ENCODE measurements at regions not wholly inside any gene's neighbourhood (a gene's known extent, or its start where the extent isn't known, plus 50 kb on each side); places are given as distances from the start of the nearest gene placed in this dataset.

- no peak for DNase-seq
- CTCF ChIA-PET = no interaction called here
- peaks cover 9% of the 10 kb centered on the region for H3K27me3 Mint-ChIP-seq
- no peak overlapping the region for H3K4me3 Mint-ChIP-seq
- no peak overlapping the region for H3K27ac Mint-ChIP-seq
- no peaks in the 10 kb centered on the region for H3K4me1 Mint-ChIP-seq
- no peak for ATAC-seq
- no peaks in the 10 kb centered on the region for H3K9me3 Mint-ChIP-seq (ENCODE audit: low read depth)
- H3K36me3 Mint-ChIP-seq = no peaks in the 10 kb centered on the region
These were observed 83.9 kb upstream of the EIF5 start for GRCh38 chr14:103250181-103250580.

DNA sequence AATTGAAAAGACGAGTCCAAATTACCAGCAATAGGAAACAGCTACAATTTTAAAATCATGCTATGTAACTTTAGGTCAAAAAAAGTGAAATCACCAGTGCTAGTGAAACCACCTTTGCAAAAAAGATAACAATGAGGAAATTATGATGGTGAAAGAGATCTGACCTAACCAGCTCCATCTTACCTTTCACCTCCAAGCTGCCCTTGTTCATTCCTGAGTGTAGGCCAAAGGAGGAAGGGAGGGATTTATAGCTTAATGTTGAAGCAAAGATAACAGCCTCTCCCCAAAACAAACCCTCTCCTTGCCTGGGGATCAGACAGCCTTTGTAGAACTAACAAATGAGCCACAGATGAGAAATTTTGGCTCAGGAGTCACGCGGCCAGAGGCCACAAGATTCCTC lies 83.2 kb upstream of the EIF5 start:
- Mint-ChIP-seq H3K4me3 (no peak overlapping the region), H3K27me3 (peaks cover 7% of the 10 kb centered on the region), H3K9me3 (ENCODE audit: low read depth) (no peaks in the 10 kb centered on the region), H3K36me3 (no peaks in the 10 kb centered on the region), H3K4me1 (no peaks in the 10 kb centered on the region), H3K27ac (no peak overlapping the region)
- CTCF ChIA-PET = interaction anchor here (0.7 kb wide), 1 partner anchor 146 kb away, joined by 3 read pairs; no protein-coding TSS in a partner anchor
- no peak for DNase-seq
- no peak for ATAC-seq

GRCh38 chr14:103255555-103255954 lies 78.5 kb upstream of the EIF5 start:
- Mint-ChIP-seq H3K4me1 (no peaks in the 10 kb centered on the region), H3K4me3 (no peak overlapping the region), H3K9me3 (ENCODE audit: low read depth) (no peaks in the 10 kb centered on the region), H3K27me3 (peaks cover 8% of the 10 kb centered on the region), H3K27ac (no peak overlapping the region), H3K36me3 (no peaks in the 10 kb centered on the region)
- ATAC-seq (no peak), DNase-seq (no peak)
- CTCF ChIA-PET = no interaction called here

GRCh38 chr14:103256406-103256805 lies 77.6 kb upstream of the EIF5 start:
- ATAC-seq (no peak), DNase-seq (no peak)
- peaks cover 8% of the 10 kb centered on the region for H3K27me3 Mint-ChIP-seq
- H3K4me3 Mint-ChIP-seq = no peak overlapping the region
- no peaks in the 10 kb centered on the region for H3K9me3 Mint-ChIP-seq (ENCODE audit: low read depth)
- peaks cover 2% of the 10 kb centered on the region for H3K4me1 Mint-ChIP-seq
- CTCF ChIA-PET = no interaction called here
- H3K36me3 Mint-ChIP-seq = no peaks in the 10 kb centered on the region
- H3K27ac Mint-ChIP-seq = no peak overlapping the region

DNA sequence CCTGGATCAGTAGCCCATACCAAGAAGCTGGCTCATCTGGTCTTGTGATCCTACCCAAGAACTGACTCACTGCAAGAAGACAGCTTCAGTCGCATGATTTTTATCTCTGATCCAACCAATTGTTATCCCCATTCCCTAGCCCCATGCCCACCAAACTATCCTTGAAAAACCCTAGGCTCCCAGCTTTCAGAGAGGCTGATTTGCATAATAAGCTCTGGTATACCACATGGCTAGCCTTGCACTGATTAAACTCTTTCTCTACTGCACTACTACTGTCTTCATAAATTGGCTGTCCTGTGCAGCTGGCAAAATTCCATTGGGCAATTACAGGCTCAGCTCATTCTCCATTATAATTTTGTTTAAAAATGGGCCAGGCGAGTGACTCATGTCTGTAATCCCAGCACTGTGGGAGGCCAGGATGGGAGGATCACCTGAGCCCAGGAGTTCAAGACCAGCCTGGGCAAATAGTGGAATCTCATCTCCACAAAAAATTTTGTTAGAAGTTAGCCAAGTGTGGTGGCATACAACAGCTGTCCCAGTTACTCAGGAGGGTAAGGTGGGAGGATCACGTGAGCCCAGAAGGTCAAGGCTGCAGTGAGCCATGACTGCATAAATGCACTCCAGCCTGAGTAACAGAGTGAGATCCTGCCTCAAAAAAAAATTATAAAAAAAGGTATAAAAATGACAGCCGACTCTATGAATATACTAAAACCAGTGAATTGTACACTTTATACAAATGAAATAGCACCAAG lies 76.7 kb upstream of the EIF5 start:
- no peaks in the 10 kb centered on the region for H3K36me3 Mint-ChIP-seq
- ATAC-seq (no peak), DNase-seq (no peak)
- H3K9me3 Mint-ChIP-seq (ENCODE audit: low read depth) = no peaks in the 10 kb centered on the region
- H3K27ac Mint-ChIP-seq = no peak overlapping the region
- no peak overlapping the region for H3K4me3 Mint-ChIP-seq
- H3K27me3 Mint-ChIP-seq = peaks cover 14% of the 10 kb centered on the region
- peaks cover 2% of the 10 kb centered on the region for H3K4me1 Mint-ChIP-seq
- CTCF ChIA-PET = no interaction called here

DNA sequence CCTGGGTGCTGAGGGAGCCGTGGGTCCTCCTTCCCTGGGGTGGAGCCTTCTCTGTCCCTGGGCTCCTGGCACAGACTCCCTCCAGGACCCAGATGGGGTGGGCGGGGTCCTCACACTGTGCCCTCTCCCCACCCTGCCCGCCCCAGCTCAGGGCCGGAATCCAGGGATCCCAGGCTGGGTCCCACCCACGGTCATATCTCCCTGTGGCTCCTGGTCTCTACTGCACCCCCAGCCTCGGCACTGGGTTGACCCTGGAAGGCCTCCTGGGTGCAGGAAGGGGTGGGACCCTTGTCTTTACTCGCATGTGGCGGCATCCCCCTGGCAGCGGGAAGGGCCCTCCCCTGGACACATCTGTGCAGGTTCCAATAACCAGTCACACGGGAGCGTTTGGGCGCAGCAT lies 75.8 kb upstream of the EIF5 start:
- Mint-ChIP-seq H3K36me3 (no peaks in the 10 kb centered on the region), H3K9me3 (ENCODE audit: low read depth) (no peaks in the 10 kb centered on the region), H3K4me3 (no peak overlapping the region), H3K4me1 (peaks cover 2% of the 10 kb centered on the region), H3K27ac (no peak overlapping the region), H3K27me3 (peaks cover 22% of the 10 kb centered on the region)
- no peak for DNase-seq
- ATAC-seq = no peak
- CTCF ChIA-PET = no interaction called here

- CTCF ChIA-PET = no interaction called here
- Mint-ChIP-seq H3K4me3 (no peak overlapping the region), H3K27ac (no peak overlapping the region), H3K27me3 (peaks cover 31% of the 10 kb centered on the region), H3K36me3 (no peaks in the 10 kb centered on the region), H3K9me3 (ENCODE audit: low read depth) (no peaks in the 10 kb centered on the region), H3K4me1 (peaks cover 2% of the 10 kb centered on the region)
- ATAC-seq (no peak), DNase-seq (no peak)
These were observed 74.9 kb upstream of the EIF5 start for GRCh38 chr14:103259184-103259583.

DNA sequence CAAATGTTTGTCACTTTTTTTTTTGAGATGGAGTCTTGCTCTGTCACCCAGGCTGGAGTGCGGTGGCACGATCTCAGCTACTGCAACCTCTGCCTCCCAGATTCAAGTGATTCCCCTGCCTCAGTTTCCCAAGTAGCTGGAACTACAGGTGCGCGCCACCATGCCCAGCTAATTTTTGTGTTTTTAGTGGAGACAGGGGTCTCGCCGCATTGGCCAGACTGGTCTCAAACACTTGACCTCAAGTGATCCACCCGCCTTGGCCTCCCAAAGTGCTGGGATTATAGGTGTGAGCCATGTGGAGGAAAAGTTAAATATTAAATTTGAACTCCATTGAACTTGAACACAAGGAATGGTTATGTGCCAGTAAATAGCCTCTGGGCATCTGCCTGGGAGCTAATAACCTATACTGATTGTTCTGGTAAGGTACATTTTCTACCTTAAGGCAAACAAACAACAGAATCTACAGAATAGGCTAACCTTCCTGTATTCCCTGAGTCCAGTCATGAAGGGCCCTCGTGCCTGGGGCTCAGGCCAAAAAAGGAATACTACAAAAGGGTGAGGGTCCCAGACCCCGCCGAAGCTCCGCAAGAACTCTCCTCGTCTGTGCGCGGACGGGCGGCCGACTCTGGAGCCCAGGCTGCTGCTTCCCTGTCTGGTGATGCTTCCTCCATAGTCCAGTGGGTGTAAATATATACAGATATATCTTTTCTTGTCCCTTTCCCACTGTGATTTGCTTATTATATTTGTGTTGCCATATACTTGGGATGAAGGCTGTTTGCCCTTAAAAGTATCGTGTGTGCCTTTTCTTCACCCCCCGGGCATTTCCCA lies 74.0 kb upstream of the EIF5 start:
- H3K36me3 Mint-ChIP-seq = no peaks in the 10 kb centered on the region
- CTCF ChIA-PET = no interaction called here
- H3K27me3 Mint-ChIP-seq = peaks cover 37% of the 10 kb centered on the region
- no peak for ATAC-seq
- H3K9me3 Mint-ChIP-seq (ENCODE audit: low read depth) = no peaks in the 10 kb centered on the region
- H3K4me3 Mint-ChIP-seq = no peak overlapping the region
- H3K4me1 Mint-ChIP-seq = peaks cover 2% of the 10 kb centered on the region
- H3K27ac Mint-ChIP-seq = no peak overlapping the region
- DNase-seq = no peak

DNA sequence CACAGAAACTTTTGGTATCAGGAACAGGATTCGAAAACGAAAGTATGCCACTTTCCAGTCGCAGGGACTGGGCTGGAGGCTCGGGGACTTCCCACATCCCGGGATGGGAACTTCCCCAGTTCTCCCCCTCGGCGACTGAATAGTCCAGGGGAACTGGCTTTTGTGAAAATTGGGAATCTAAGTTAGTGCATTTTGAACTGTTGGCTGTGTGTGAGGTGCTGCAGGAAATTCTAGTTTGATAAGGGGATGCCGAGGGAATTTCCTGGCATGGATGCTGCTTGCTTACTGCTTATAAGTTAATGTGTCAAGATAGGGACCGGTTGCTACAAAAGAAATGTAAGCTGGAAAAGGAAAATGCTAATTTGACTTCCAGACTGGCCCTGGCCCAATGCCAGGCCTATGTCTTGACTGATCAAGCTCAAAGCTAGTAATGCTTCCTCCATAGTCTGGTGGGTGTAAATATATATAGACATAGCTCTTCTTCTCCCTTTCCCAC lies 73.4 kb upstream of the EIF5 start:
- Mint-ChIP-seq H3K4me1 (peaks cover 2% of the 10 kb centered on the region), H3K4me3 (no peak overlapping the region), H3K36me3 (no peaks in the 10 kb centered on the region), H3K27me3 (peaks cover 43% of the 10 kb centered on the region), H3K27ac (no peak overlapping the region), H3K9me3 (ENCODE audit: low read depth) (no peaks in the 10 kb centered on the region)
- ATAC-seq (no peak), DNase-seq (no peak)
- CTCF ChIA-PET = no interaction called here

GRCh38 chr14:103267226-103267910 lies 66.7 kb upstream of the EIF5 start:
- Mint-ChIP-seq H3K27ac (no peak overlapping the region), H3K4me3 (no peak overlapping the region), H3K9me3 (ENCODE audit: low read depth) (no peaks in the 10 kb centered on the region), H3K27me3 (peaks cover 70% of the 10 kb centered on the region), H3K36me3 (no peaks in the 10 kb centered on the region), H3K4me1 (no peaks in the 10 kb centered on the region)
- CTCF ChIA-PET = no interaction called here
- DNase-seq (no peak), ATAC-seq (no peak)

GRCh38 chr14:103271189-103271588 lies 62.8 kb upstream of the EIF5 start:
- no peak overlapping the region for H3K4me3 Mint-ChIP-seq
- H3K9me3 Mint-ChIP-seq (ENCODE audit: low read depth) = no peaks in the 10 kb centered on the region
- CTCF ChIA-PET = no interaction called here
- peaks cover 2% of the 10 kb centered on the region for H3K36me3 Mint-ChIP-seq
- no peak overlapping the region for H3K27ac Mint-ChIP-seq
- H3K4me1 Mint-ChIP-seq = peaks cover 2% of the 10 kb centered on the region
- ATAC-seq = no peak
- no peak for DNase-seq
- H3K27me3 Mint-ChIP-seq = peaks cover 61% of the 10 kb centered on the region

- H3K4me1 Mint-ChIP-seq = peaks cover 2% of the 10 kb centered on the region
- no peak for DNase-seq
- H3K27ac Mint-ChIP-seq = no peak overlapping the region
- CTCF ChIA-PET = no interaction called here
- peaks cover 2% of the 10 kb centered on the region for H3K36me3 Mint-ChIP-seq
- H3K9me3 Mint-ChIP-seq (ENCODE audit: low read depth) = no peaks in the 10 kb centered on the region
- H3K4me3 Mint-ChIP-seq = no peak overlapping the region
- ATAC-seq = no peak
- H3K27me3 Mint-ChIP-seq = peaks cover 61% of the 10 kb centered on the region
These were observed 60.8 kb upstream of the EIF5 start for GRCh38 chr14:103273145-103273744.

- no peaks in the 10 kb centered on the region for H3K9me3 Mint-ChIP-seq (ENCODE audit: low read depth)
- no peak overlapping the region for H3K27ac Mint-ChIP-seq
- peaks cover 66% of the 10 kb centered on the region for H3K27me3 Mint-ChIP-seq
- CTCF ChIA-PET = no interaction called here
- no peak overlapping the region for H3K4me3 Mint-ChIP-seq
- ATAC-seq = no peak
- H3K36me3 Mint-ChIP-seq = peaks cover 2% of the 10 kb centered on the region
- H3K4me1 Mint-ChIP-seq = peaks cover 2% of the 10 kb centered on the region
- DNase-seq = no peak
These were observed 60.1 kb upstream of the EIF5 start for GRCh38 chr14:103273745-103274615.
